ENCODE measurements at regions not wholly inside any gene's neighbourhood (a gene's known extent, or its start where the extent isn't known, plus 50 kb on each side); places are given as distances from the start of the nearest gene placed in this dataset.
"Not testable (repeated sequence)": the region's sequence is repeated elsewhere in the genome, so short reads cannot be mapped to it uniquely, and the experiment has no call there.

- not testable (repeated sequence) for DNase-seq
Observed at GRCh38 chr5:177941386-177941785, 54.7 kb downstream of the PROP1 start.

- not testable (repeated sequence) for DNase-seq
Observed at GRCh38 chr5:177939246-177940171, 56.5 kb downstream of the PROP1 start.

- DNase-seq = not testable (repeated sequence)
Observed at GRCh38 chr5:177938767-177939166, 57.3 kb downstream of the PROP1 start.

GRCh38 chr5:177934233-177934632 lies 61.8 kb downstream of the PROP1 start:
- DNase-seq = not testable (repeated sequence)

GRCh38 chr5:177930269-177931022 lies 65.6 kb downstream of the PROP1 start:
- DNase-seq = not testable (repeated sequence)

- not testable (repeated sequence) for DNase-seq
Observed at GRCh38 chr5:177929618-177930017, 66.4 kb downstream of the PROP1 start.

- not testable (repeated sequence) for DNase-seq
Observed at GRCh38 chr5:177927500-177927899, 68.5 kb downstream of the PROP1 start.

GRCh38 chr5:177924577-177924976 lies 71.5 kb downstream of the PROP1 start:
- not testable (repeated sequence) for DNase-seq

GRCh38 chr5:177923837-177924236 lies 72.2 kb downstream of the PROP1 start:
- not testable (repeated sequence) for DNase-seq

GRCh38 chr5:177923189-177923588 lies 72.9 kb downstream of the PROP1 start:
- not testable (repeated sequence) for DNase-seq

GRCh38 chr5:177909261-177909660 lies 86.8 kb downstream of the PROP1 start:
- DNase-seq = not testable (repeated sequence)

- not testable (repeated sequence) for DNase-seq
Observed at GRCh38 chr5:177902806-177903205, 93.2 kb downstream of the PROP1 start.

GRCh38 chr5:177900066-177900465 lies 96.0 kb downstream of the PROP1 start:
- not testable (repeated sequence) for DNase-seq

- not testable (repeated sequence) for DNase-seq
Observed at GRCh38 chr5:177894681-177895453, 101.2 kb downstream of the PROP1 start.

- DNase-seq = not testable (repeated sequence)
Observed at GRCh38 chr5:177892357-177892665, 103.7 kb downstream of the PROP1 start.

- DNase-seq = peak; percentile 14
Observed at GRCh38 chr5:177891547-177892356, 104.3 kb downstream of the PROP1 start.

- not testable (repeated sequence) for DNase-seq
Observed at GRCh38 chr5:177883295-177883694, 100.6 kb upstream of the FAM153A start.

- DNase-seq = not testable (repeated sequence)
Observed at GRCh38 chr5:177875900-177876238, 93.2 kb upstream of the FAM153A start.

GRCh38 chr5:177875013-177875899 lies 92.6 kb upstream of the FAM153A start:
- DNase-seq = not testable (repeated sequence)

GRCh38 chr5:177863822-177864446 lies 81.2 kb upstream of the FAM153A start:
- DNase-seq = not testable (repeated sequence)

Measured in activated effector memory CD4-positive, alpha-beta T cell treated with Interleukin-2 at 50 U/mL for 16 hours (primary cell).